Amniotic stem cell (primary cell): ENCODE measurements at regions not wholly inside any gene's neighbourhood (a gene's known extent, or its start where the extent isn't known, plus 50 kb on each side); places are given as distances from the start of the nearest gene placed in this dataset.
"Not testable (repeated sequence)": the region's sequence is repeated elsewhere in the genome, so short reads cannot be mapped to it uniquely, and the experiment has no call there.

Source experiments
- DNase-seq: peaks from one replicate; lab custom pipeline; 2025; lab: John Stamatoyannopoulos, UW

DNA sequence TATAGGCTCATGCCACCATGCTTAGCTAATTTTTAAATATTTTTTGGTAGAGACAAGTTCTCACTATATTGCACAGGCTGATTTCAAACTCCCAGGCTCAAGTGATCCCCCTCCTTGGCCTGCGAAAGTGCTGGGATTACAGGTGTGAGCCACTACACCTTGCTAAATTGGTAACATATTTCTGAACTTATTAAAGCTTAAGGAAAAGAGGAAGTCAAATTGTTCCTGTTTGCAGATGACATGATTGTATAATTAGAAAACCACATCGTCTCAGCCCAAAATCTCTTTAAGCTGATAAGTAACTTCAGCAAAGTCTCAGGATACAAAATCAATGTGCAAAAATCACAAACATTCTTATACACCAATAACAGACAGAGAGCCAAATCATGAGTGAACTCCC is 248.3 kb upstream of the KITLG start:
- not testable (repeated sequence) for DNase-seq

DNA sequence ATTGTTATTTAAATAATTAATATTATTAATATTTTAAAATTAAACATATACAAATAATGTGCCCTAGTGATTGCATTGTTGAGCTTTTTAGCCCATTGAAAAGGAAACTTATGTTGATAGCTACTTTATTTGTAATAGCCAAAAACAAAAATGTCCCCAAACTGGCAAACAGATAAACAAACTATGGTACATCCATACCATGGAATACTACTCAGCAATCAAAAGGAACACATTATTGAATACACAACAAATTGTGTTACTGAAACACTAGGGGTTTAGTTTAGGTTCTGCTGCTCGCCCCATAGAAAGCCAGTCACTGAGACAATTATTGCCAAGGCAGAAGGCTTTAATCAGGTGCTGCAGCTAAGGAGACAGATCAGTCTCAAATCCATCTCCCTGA is 239.7 kb upstream of the KITLG start:
- no peak for DNase-seq

DNA sequence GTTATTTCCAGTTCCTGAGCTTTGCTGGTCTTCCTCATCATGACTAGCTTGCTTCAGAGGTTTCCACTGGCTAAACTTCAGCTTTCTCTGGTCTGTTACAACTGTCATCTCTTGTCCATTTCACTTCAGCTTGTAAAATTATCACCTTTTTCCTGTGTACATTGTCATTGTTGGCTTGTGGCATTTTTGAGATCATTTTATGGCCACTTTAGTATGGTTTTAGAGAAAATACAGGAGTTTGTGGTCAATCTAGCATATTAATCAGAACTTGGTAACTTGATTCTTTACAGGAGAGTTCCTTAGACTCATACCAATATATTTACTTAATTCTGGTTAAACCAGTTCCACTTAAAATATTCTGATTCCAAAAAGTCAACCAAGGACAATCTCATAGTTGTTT is 235.9 kb upstream of the KITLG start:
- DNase-seq: no peak

DNA sequence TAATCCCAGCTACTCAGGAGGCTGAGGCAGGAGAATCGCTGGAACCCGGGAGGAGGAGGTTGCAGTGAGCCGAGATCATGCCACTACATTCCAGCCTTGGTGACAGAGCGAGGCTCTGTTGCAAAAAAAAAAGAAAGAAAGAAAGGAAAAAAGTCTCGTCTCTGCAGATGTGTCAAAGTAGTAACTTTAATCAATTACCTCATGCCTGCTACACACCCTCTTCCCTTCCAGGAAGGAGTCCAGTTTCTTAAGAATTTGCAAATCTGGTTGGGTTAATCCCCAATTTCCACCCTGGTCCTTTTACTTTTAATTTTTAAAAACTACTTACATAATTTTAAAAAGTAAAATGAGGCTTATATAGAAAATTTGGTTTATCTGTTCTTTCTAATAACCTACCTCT is 234.5 kb upstream of the KITLG start:
- DNase-seq: no peak

DNA sequence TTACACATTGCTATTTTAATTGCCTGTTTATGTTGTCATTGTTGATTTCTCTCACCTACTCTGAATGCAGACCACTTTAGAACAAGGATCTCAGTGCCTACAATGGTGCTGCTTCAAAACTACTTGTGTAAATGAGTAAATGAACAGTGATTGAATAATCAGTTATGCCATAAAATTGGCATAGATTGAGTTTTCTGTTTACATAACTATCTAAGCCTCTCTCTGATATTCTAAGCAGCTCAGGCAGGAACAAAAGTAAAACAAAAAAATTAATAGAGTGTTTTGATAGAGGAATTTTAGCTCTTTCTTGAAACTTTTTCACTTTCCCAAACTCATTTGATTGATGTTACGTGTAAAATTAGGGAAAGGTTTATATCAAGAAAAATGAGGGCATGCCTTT is 232.3 kb upstream of the KITLG start:
- no peak for DNase-seq

DNA sequence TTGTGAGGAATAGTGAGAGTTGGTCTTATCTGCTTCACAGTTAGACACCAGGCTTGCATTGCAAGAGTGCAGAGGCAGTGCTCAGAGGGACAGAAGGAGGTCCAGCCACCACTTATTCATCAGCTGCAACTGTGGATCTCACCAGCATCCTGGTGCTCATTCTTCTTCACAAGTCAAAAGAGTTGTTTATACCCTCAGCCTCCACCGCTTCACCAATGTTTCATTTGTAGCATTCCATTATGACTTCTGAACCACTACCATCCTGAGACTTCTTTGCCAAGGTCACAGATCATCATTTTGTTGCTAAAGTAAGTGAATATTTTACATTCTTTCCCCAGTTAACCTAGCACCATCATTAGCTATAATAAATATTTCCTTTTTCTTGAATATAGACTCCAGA is 230.5 kb upstream of the KITLG start:
- DNase-seq: no peak

DNA sequence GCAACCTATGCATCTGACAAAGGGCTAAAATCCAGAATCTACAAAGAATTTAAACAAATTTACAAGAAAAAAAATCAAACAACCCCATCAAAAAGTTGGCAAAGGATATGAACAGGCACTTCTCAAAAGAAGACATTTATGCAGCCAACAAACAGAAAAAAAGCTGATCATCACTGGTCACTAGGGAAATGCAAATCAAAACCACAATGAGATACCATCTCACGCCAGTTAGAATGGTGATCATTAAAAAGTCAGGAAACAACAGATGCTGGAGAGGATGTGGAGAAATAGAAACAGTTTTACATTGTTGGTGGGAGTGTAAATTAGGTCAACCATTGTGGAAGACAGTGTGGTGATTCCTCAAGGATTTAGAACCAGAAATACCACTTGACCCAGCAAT is 229.6 kb upstream of the KITLG start:
- DNase-seq: not testable (repeated sequence)

DNA sequence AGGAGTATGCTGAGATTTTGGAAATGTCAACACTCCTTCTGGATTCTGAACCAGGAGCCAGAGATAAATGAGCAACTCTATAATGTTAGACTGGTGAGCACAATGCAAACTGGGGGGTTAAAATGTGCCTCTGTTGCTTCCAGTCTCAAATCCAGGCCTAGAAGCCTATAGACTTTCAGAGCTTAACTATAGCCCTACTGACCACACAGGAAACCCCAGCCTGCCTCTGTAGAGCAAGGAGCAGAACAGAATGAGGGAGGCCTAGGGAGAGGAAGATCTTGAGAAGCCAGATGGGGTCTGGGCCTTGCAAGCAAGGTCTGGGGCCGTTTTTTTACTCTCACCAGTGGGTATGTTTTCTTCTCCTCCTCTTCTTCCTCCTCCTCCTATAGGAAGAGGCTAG is 225.4 kb upstream of the KITLG start:
- no peak for DNase-seq

DNA sequence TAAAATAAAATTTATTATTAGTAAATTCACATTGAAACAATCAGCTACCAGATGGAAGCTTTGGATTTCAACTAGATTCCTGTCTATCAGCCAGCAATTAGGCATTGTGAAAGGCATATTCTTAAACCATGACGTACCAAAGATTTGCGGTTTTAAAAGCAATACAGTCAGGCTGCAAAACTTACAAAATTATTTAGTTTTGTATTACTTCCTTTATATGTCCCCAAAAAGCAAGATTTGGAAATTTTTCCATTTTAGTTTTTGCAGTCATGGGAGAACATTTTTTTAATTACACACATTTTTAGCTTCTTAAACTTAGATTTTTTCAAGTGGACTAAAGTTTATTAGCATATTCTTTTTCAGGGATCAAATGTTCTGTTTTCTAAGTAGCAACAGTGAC is 225.0 kb upstream of the KITLG start:
- no peak for DNase-seq

DNA sequence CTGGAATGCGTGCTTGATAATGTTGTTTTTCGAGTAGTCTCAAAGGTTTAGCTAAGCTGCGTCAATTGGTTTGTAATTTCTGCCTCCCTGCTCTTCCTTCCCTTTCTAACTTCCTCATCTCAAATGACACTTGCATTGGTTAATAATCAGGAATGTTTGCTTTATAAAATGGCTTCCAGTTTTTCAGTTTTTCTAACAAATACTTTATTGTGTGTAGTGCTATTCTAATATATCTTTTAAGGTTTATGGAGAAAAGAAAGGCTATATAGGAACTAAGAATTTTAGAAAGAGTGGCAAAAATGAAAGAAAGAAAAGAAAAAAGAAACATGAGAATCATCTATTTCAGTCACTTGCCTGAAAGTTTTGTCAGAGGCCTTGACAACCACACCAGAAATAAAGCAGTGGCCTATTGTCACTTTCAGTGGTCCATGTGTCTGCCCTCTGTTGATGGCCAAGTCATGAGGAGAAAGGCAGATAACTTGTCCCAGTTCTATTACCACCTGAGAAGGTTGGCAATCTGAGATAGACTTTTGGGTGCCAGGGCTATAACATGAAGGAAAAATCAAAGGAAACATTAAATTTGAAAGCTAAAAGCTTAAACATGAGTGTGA is 221.9 kb upstream of the KITLG start:
- no peak for DNase-seq

DNA sequence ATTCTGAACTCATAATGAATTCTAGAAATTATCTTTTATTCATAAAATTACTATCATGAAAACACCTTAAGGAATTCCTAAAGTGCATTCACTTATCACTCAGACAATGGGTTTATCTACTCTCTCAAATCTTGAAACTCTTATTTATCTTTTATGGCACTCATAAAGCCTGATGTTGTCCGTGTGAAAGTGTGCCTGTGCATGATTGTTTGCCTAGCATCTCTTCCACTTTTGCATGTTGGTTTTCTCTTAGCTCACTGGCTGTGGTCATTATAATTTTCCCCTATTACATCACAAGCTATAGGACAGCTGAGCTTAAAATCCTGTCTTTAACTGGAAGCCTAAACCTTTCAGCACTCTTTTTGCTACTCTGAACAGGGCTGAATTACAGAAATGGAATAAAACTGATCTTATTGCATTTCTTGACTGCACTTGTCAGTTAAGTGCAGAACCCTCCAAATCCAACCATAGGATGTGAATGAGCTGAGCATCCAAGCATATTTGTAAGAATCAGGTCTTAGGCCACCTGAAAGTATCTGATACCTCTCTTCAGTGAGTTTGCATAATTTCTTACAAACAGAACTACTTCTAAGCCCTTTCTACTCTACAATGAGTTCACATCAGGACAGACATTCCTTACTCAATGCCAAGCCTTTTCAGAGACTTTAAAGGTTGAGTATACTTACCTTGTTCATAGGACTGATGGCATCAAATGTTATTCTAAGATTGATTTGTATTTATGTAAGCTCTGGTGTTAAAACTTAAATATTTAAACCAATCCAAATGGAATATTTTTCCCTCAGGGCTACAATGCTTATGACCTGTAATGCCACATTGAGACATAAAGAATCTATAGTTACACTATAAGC is 221.2 kb upstream of the KITLG start:
- DNase-seq: no peak

DNA sequence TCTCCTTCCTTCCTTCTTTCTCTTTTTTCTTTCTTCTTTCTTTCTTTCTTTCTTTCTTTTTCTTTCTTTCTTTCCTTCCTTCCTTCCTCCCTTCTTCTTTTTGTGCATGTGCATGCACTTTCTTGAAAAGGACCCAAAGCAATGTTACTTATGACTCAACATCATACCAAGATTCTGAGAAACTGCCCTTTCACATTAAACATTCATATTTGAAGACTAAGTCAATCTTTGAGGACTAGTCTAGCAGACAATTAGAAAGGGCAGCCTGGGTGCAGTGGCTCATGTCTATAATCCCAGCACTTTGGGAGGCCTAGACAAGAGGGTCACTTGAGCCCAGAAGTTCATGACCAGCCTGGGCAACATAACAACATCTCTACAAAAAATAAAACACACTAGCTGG is 212.8 kb upstream of the KITLG start:
- DNase-seq: no peak

DNA sequence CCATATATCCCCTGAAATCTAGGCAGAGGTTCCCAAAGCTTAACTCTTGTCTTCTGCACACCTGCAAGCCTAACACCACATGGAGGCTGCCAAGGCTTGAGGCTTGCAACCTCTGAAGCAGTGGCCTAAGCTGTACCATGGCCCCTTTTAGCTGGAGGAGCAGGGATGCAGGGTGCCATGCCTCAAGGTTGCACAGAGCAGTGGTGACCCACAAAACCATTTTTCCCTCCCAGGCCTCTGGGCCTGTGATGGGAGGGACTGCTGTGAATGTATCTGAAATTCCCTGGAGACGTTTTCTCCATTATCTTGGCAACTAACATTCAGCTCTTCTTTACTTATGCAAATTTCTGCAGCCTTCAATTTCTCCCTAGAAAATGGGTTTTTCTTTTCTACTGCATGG is 210.0 kb upstream of the KITLG start:
- DNase-seq: no peak

DNA sequence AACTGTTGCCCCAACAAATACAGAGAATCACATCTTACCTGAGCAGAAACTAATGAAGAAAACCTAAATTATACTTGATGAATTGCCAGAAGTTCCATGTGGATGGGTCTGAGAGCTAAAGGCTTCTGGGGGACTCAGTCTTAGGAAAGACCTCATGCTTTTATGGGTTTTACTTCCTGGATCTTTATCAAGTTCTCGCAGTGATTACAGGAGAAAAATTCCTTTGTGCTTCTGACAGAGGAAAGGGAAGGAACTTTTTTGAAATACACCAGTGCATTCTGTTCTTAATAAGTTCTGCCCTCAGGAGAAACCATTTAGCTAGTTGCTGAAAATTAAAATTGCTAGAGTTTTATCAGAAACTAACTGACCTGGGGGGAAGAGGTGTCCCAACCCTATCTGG is 203.9 kb upstream of the KITLG start:
- DNase-seq: no peak

DNA sequence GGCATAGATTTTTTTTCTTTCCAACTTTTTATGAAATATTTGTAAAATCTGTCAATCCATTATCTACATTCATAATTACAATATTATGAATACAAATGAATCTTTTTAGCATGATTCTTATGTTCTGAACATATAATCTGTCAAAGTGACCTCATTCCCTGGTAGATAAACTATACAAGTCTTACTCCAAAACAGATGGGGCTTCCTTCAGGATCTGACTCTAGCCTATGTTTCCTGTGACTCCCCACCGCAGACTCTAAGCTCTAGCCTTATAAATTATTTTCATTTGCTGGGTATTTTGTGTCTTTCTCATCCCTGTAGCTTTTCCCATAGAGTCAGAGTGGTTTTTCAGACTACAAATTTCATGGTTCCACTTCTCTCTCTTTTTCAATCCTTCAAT is 202.1 kb upstream of the KITLG start:
- no peak for DNase-seq

DNA sequence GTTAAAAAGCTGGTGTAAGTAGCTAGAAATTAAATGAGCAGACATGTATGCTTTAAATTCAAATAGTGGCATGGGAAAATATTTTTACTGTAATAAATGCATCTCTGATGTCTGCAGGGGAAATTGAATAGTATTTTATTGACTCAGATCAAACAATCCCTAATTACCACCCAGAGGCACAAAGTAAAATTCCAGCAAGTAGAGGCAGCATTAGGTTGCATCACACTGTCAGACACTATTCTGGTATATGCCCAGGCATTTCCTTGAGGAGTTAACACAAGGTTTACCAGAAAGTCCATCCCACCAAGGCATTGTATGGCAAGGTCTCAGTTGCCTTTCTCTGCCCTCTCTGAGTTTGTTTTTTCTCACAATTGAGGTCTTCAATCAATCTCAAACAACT is 201.6 kb upstream of the KITLG start:
- no peak for DNase-seq

DNA sequence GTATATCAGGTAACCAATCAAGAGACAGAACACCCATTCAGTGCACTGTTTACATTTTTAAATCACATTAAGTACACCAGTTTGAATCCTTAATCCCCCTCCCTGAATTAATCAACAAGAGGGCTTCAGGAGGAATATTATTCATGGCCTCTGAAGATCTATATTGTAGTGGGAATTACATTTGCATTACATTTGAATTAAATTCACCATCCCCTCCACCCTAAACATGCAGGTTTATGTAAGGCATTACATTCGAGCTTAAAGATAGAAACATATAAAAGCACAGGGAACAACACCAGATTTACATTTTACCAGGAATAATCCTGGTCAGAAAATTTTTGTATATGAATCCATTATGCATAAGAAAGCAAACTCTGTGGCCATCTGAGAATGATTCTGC is 197.8 kb upstream of the KITLG start:
- DNase-seq: no peak

DNA sequence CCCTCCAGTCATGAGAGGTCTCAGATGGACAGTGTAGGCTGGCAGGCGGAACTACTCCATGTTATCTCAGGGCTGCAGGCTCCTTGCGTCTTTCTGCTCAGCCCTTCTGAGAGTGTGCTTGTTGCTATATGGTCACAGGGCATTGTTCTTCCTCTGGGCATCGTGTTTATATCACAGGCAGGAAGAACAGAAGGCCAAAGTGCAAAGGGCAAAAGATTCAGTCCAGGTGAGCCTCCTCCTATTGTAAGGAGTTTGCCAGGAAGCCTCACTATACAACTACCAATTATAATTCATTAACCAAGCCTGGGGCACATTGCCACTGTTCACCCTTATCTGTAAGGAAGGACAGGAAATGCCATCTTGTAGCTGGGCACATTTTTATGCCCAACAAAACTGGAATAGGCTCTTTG is 195.5 kb upstream of the KITLG start:
- DNase-seq: no peak

DNA sequence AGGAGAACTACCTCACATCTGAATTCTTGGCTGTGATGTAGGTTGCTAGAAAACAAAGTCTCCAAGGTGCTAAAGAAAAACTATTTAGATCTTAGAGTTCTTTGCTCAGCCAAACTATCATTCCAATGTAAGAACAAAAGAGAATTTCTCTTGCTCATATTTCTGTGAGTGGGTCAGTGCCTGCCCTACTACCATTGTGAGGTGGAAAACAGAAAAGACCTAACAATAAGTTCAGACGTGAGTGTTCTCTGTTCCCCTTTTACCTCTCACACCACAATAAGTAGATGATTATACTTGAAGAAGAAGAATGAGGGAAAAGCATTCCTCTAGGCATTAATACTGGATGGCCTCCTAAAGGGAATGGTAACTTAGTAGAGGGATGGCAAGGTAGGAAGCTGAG is 187.4 kb upstream of the KITLG start:
- DNase-seq: no peak

DNA sequence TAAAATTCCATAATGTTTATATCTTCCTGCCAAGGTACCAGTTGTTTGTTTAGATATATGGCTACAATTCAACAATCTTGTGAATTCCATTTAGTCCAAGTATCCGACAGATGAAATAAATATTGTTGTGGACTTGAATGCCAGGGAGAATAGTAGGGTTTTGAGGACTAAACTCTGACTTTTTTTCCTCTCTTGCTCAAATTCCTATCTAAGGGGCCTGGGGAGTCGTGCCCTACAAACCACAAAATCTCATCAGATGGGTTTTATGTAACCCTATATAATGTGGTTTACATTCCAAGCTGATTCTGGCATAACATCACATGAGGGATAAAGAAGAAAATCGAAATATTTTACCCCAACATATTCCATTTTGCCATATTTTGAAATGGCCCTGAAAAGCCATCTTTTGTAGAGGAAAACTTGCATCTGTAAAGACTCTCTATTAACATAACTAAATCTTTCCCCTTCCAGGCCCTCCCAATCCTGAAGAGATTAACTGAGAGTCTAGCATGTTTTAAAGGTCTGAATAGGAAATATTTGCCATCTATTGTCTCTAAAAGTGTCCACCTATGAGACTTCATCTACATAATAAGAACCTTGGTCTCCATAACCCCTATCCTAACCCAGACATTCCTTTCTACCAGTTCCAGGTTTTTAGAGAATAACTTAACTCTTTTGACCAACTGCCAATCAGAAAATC is 184.7 kb upstream of the KITLG start:
- no peak for DNase-seq

DNA sequence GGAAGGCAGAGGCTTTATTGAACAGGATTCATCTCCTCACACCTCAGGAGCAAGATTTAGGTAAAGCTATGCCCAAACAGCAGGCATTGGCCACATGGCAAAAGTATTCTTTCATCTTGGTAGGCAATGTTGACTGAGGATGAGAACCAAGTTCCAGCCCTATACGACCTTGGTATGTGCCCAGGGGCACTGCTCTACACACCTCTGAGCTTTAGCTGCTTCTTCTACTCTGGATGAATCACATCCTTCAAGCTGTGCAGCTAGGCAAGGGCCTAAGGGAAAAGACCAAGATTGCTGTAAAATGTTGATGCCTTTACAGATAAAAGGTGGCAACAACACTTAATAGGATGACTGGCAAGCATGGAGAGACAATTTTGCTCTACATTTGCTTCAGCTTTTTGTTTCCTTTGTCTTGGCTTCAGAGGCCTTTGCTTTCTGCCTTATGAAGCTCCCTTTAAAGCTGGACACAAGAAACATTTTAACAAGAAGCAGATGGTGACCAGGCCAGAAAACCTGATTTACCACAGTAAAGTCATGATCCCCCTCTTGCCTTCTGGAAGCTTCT is 183.3 kb upstream of the KITLG start:
- no peak for DNase-seq

DNA sequence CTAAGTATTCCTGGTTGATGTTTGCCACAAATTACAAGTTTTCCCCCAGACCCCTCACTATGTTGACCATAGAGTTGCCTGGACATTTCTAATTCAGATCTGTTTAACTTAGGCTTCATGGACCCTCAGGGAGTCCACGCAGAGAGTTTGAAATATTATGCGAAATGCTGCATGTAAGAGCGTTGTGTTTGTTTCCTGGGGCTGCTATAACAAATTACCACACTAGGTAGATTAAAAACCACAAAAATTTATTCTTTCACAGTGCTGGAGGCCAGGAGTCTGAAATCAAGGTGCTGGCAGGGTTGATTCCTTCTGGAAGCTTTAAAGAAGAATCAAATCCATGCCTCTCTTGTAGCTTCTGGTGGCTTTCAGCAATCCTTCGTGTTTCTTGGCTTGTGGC is 177.9 kb upstream of the KITLG start:
- no peak for DNase-seq

DNA sequence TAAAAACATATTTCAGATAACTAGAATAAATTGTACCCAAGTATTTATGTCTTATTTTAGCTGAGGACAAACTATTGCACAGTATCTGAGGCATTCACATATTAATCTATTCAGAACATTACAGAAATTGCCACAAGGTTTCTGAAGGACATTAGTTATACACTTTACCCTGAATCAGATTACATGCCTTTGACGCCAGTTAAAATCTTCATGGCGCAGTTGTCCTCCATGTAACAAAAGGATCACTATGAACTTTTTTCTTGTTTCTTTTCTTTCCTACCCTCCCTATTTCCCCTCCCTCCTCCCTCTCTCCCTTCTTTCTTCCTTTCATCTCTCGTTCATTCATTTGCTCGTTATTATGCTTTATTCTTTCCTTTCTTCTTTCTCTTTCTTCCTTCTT is 176.6 kb upstream of the KITLG start:
- DNase-seq: no peak
